Gastroesophageal sphincter (tissue), 3 donors: ENCODE measurements at regions not wholly inside any gene's neighbourhood (a gene's known extent, or its start where the extent isn't known, plus 50 kb on each side); places are given as distances from the start of the nearest gene placed in this dataset.

Source experiments
- CTCF ChIP-seq, 4 experiments: fragments of 200-600 bp in 2 of 4; fragments of 450-650 bp in 2 of 4; sonication (generic) in 1 of 4; IDR thresholded peaks; one replicate each; pipeline ENCODE4 v1.5.1; 2017 to 2019; ENCODE audit warnings: antibody characterized with exemption in 4 of 4, mild to moderate bottlenecking in 2 of 4, moderate library complexity in 2 of 4
- EP300 ChIP-seq: sonication (generic); formaldehyde crosslinking; IDR thresholded peaks from one replicate; pipeline ENCODE4 v1.6.1; 2017; ENCODE audit warnings: antibody characterized with exemption, mild to moderate bottlenecking
- POLR2A ChIP-seq, 2 donors: fragments of 450-650 bp; IDR thresholded peaks; one replicate each; pipeline ENCODE4 v1.6.1; 2017; ENCODE audit warnings: antibody characterized with exemption in 2 of 2, mild to moderate bottlenecking in 2 of 2, moderate library complexity in 1 of 2
- POLR2AphosphoS5 ChIP-seq: sonication (generic); formaldehyde crosslinking; IDR thresholded peaks from one replicate; pipeline ENCODE4 v1.6.1; 2017; ENCODE audit warnings: antibody characterized with exemption

DNA sequence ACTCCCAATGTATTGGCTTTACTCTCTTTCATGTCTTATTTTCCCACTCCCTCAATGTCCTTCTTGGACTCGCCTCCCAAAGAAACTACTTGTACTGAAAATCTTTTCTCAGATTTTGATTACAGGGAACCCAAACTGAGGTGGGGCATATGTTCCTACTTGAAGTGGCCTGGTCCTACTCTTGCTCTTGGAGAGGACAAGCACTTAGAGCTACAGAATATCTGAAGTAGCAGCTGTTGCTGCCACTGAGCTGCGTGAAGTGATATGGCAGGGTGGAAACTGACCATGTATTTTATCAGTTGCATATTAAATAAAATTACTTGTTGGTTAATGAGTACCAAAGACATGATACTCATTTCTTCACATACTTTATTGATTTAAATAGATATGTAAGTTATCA lies 129.5 kb downstream of the TSEN15 start:
- TF ChIP-seq POLR2AphosphoS5 (no peak), CTCF (IDR thresholded peaks at IDR 0.05) (no peak), POLR2A (IDR thresholded peaks at IDR 0.05) (no peak), EP300 (no peak)
